ENCODE measurements at regions not wholly inside any gene's neighbourhood (a gene's known extent, or its start where the extent isn't known, plus 50 kb on each side); places are given as distances from the start of the nearest gene placed in this dataset.
"Not testable (repeated sequence)": the region's sequence is repeated elsewhere in the genome, so short reads cannot be mapped to it uniquely, and the experiment has no call there.

GRCh38 chr19:31445406-31445805 is 96.2 kb upstream of the TSHZ3 start:
- DNase-seq (ENCODE audit: low read depth in 3 of 3), result no peak

DNA sequence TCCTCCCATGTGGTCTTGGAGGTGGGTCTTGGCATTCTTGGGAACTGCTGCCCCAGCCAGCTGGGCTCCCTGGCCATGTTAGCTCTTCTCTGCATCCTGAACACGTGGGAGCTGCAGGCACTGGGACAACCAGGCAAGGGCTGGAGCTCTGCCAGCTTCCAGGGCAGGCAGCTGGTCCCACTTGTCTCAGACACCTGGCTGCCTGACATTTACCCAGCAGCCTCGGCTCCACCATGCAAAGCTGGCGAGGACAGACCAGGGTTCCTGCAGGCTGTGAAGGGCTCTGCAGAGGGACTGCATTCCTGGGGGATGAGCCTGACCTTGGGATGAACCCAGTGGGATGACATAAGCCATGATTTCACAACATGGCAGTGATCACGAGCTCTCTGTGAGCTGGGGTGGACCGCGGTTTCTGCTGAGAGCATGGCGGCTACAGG is 99.0 kb upstream of the TSHZ3 start:
- no peak for DNase-seq (ENCODE audit: low read depth in 3 of 3)

DNA sequence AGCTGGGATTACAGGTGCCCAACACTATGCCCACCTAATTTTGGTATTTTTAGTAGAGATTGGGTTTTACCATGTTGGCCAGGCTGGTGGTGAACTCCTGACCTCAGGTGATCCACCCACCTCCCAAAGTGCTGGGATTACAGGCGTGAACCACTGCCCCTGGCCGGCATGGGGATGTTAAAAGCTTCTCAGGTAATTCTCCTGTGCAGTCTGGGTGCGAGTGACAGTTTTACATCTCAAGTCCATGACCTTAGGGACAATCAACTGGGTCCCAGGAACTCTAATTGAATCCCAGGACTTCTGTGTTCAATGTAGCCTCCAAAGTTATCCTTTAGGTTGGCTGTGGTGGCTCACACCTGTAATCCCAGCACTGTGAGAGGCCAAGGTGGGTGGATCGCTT is 100.1 kb upstream of the TSHZ3 start:
- no peak for DNase-seq (ENCODE audit: low read depth in 3 of 3)

DNA sequence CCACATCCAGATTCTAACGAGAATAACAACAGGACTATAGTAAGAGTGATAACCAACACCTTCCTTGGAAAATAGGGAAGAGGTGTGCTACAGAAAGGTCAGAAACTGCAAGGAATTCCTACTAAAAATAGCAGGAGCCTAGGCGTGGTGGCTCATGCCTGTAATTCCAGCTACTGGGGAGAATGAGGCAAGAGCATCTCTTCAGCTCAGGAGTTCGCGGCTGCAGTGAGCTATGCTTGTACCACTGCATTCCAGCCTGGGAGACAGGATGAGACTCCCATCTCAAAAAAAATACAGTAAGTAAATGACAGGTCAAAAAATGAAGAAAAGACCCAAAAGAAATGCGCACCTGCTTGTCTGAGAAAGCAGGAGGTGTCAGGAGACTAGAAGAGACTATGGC is 101.5 kb upstream of the TSHZ3 start:
- DNase-seq (ENCODE audit: low read depth in 3 of 3), result no peak

DNA sequence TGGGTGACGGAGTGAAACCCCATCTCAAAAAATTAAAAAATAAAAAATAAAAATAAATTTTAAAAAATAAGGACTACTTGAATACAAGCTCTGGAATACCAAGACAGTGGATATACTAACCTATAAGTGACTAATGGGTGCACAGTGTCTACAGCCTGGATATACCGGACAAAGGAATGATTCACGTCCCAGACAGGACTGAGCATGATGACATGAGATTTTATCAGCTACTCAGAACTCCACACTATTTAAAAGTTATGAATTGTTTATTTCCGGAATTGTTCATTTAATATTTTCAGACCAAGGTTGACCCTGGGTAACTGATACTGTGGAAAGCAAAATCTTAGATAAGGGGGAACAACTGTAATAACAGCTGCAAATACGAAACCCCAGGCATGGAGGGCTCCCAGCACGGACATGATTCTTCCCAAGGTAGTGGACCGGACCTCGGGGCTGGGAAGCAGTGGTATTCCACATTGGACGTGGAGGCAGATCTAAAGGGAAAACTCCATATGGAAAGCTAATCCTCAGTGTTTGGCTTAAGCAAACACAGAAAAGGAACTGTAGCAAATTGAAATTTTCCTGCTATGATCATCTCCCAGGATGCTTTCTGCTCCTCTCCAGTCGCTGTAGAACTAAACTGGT is 102.6 kb upstream of the TSHZ3 start:
- DNase-seq (ENCODE audit: low read depth in 3 of 3), result no peak

DNA sequence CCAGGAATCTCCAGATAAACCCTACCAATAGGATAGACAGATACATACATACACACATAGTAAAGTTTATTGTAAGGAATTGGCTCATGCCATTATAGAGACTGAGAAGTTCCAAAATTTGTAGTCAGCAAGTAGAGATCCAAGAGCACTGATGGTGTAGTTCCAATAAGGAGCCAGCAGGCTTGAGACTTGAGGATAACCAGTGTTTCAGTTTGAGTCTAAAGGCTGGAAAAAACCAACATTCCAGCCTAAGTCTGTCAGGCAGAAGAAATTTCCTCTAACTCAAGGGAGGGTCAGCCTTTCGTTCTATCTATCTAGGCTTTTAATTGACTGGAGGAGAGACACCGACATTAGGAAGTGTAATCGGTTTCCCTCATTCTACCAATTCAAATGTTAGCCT is 110.2 kb upstream of the TSHZ3 start:
- no peak for DNase-seq (ENCODE audit: low read depth in 3 of 3)

DNA sequence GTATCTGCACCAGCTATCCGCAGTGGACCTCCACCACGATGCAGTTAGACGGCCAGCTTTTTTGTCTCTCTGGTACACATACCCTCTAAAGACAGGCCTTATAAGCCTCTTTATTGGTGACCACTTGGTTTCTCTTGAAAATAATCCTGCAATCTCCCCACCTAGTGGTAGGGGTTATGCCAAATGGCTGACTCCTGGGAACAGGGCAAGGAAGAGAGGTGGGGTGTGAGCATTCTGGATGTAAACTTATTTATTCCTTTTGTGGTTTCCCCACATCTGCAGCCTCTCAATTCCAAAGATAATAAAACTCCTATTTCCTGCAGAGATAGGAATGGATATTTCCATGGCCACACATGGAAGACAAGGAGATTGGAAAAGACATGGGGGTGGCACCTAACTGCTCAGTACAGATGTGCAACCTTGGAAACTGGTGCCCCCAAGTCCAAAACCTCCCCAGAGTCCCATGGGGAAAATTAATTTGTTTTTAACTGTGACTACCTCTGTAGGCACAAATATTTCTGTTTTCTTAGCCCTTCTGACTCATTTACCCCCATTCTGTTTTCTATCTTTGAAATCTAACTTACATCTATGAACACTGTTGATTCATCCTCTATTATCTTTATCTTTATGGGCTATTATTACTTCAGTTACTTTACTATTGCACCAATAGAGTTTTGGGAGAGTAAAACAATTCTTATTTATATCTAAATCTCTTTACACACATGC is 112.7 kb upstream of the TSHZ3 start:
- DNase-seq (ENCODE audit: low read depth in 3 of 3), result no peak

DNA sequence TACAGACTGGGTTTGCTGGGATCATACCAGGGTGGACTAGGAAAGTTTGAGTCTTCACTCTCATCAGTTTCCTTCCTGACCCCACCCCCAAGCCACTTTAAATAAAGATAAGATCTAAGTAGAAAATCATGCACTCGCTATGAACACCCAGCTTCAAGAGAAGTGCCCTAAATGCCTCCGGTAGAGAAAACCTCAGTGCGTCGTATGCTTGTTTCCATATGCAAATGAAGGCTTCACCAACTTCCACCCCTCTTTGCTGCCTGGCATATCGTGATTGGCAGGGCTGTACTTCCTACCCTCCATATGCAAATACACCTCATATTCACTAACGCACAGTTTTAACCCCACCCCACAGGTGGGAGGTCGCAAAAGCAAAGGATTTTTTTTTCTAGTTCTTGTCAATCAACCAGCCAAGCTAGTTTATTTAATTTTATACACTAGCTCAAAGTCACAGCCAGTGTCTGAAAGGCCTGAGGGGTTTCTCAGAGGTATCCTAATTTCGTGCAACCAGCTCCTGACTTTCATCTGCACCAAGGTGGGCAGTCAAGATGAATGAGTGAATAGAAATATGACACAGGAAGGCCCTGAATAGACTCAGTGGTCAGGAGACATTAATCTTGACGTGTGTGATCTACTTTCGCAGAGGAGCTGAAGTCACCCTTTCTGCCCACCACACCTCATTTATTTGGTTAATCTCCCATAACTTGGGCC is 121.1 kb upstream of the TSHZ3 start:
- no peak for DNase-seq (ENCODE audit: low read depth in 3 of 3)

DNA sequence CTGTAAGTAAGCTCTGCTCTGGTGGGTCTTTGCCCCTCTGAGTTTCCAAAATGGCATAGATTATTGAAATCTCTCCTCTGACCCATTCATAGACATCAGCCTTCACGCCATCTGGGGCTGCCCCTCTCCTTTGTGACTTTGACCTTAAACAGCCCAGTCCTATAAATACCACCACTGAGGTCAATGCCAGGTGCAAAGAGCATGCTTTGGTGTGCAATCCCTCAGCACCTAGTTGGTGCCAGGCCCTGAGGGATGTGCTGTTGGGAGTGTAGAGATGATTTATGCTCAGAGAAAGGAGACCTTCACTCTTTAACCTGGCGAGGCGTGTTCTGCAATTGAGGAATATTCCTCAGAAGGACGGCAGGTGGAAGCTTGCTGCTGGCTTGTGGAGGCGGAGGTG is 121.7 kb upstream of the TSHZ3 start:
- DNase-seq (ENCODE audit: low read depth in 3 of 3), result no peak

GRCh38 chr19:31478241-31478640 is 129.0 kb upstream of the TSHZ3 start:
- no peak for DNase-seq (ENCODE audit: low read depth in 3 of 3)

DNA sequence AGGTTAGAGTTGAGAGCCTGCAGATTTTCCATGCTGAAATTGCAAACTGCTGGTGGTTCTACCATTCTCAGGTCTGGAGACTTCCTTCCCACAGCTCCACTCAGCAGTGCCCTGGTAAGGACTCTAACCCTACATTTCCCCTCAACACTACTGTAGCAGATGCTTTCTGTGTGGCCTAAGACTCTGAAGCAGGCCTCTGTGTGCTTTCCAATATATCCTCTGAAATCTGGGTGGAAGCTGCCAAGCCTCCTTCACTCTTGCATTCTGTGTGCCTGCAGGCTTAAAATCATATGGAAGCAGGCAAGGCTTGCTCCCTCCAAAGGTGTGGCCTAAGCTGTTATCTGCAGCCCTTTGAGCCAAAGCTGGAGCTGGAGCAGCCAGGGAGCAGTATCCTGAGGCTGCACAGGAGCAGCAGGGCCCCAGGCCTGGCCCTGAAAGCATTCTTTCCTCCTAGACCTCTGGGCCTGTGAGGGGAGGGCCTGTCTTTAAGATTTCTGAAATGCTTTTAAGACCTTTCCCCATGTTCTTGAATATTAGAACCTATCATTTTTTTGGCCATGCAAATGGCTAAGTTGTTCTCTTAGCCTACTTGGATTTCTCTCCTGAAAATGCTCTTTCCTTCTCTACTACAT is 134.1 kb upstream of the TSHZ3 start:
- DNase-seq (ENCODE audit: low read depth in 3 of 3), result no peak

GRCh38 chr19:31484858-31485410 is 135.7 kb upstream of the TSHZ3 start:
- not testable (repeated sequence) for DNase-seq (ENCODE audit: low read depth in 3 of 3)

DNA sequence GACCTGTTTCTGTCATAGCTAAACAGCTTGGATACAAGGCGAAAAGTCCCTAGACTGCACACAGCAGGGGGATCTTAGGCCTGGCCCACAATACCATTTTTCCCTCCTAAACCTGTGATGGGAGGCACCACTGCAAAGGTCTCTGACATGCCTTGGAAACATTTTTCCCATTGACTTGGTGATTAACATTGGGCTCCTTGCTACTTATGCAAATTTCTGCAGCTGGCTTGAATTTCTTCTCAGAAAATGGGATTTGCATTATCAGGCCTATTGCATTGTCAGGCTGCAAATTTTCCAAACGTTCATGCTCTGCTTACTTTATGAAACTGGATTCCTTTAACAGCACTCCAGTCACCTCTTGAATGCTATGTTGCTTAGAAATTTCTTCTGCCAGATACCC is 136.2 kb upstream of the TSHZ3 start:
- DNase-seq (ENCODE audit: low read depth in 3 of 3), result no peak

DNA sequence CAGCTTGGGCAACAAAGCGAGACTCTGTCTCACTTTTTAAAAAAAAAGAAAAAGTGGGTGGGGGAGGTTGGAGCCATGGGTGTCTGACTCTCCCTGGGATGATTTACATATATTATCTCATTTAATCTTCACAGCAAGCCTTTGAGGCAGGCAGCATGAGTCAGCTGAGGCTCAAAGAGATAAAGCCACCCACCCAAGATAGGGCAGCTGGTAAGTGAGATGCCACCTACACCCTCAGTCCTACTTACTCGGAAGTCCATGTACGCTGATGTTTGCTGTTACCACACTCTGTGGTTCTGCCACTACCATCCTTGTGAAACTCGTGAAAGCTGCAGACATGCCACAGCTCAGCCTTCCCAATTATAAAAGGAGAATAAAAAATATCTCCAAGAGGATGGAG is 142.0 kb upstream of the TSHZ3 start:
- no peak for DNase-seq (ENCODE audit: low read depth in 3 of 3)

- no peak for DNase-seq (ENCODE audit: low read depth in 3 of 3)
These were observed 142.8 kb upstream of the TSHZ3 start for GRCh38 chr19:31492050-31492449.

DNA sequence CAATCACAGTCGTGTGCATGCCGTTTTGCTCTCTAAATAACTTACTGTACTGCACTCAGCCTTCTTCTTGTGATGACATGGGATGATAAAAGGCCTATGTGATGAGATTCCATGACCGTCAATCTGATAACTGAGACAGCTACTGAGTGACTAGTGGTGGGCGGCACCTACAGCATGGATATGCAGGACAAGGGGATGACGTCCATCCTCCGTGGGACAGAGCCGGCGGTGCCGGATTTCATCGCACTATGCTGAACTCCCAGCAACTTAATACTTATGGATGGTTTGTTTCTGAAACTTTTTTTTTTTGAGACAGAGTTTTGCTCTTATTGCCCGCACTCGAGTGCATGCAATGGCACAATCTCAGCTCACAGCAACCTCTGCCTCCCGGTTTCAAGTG is 146.8 kb upstream of the TSHZ3 start:
- no peak for DNase-seq (ENCODE audit: low read depth in 3 of 3)

DNA sequence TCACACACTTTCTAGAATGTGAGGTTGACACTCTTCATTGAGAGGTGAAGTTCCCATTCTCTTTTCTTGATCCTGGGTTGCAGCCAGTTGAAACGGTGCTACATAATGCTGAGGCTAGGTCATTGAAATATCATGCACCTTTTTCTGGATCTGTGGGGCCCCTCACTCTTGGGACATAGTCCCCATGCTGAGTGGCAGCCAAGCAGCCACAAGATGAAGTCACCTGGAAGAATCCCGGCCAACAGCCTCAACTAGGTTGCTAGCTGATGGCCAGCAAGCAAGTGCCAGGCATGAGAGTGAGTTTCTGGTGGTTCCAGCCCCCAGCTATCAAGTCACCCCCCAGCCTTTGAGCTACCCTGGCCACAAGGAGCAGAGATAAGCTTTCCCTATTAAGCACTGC is 148.5 kb upstream of the TSHZ3 start:
- DNase-seq (ENCODE audit: low read depth in 3 of 3), result no peak

- DNase-seq (ENCODE audit: low read depth in 3 of 3), result no peak
These were observed 149.5 kb upstream of the TSHZ3 start for GRCh38 chr19:31498781-31499180.

DNA sequence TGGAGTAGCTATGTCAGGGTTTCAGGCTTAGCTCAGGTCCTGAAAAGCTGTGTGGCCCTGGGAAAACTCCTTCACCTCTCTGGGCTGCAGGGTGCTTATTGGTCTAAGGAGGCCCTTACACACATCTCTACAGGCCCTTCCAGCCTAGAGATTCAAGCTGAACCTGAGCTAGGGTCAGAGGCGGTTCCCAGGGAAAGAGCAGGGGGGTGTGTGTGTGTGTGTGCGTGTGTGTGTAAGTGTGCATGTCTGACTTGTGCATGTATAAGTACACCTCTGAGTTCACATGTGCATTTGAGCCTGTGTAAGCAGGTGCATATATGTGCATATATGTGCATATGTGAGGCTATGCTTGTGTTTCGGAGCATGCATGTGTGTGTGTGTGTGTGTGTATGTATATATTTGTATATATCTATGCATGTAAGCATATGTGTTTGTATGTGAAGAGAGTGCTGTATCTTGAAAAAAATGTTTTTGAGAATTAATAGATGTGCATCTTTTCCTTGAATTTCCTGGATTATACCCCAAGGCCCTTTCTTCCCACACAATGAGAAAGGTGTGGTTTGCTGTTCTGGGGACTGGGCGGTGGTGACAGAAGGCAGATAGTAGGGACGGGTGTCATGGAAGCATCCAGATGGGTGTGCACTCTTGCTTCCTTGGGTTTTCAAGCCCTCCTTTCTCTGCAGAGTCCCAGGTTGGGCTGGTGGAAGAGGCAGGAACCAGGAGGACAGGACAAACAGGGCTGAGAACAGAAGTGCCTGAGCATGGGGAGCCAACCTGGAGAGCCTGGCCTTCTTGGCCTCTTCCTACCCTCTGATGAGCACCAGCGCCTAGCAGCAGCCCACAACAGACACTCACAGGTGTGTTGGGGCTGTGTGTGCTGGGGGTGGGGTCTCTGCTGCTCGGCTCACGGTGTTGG is 150.3 kb upstream of the TSHZ3 start:
- DNase-seq (ENCODE audit: low read depth in 3 of 3), result no peak

GRCh38 chr19:31500197-31500830 is 151.1 kb upstream of the TSHZ3 start:
- DNase-seq (ENCODE audit: low read depth in 3 of 3), result no peak

- no peak for DNase-seq (ENCODE audit: low read depth in 3 of 3)
These were observed 151.7 kb upstream of the TSHZ3 start for GRCh38 chr19:31500946-31501345.
